ENCODE measurements at regions not wholly inside any gene's neighbourhood (a gene's known extent, or its start where the extent isn't known, plus 50 kb on each side); places are given as distances from the start of the nearest gene placed in this dataset.

DNA sequence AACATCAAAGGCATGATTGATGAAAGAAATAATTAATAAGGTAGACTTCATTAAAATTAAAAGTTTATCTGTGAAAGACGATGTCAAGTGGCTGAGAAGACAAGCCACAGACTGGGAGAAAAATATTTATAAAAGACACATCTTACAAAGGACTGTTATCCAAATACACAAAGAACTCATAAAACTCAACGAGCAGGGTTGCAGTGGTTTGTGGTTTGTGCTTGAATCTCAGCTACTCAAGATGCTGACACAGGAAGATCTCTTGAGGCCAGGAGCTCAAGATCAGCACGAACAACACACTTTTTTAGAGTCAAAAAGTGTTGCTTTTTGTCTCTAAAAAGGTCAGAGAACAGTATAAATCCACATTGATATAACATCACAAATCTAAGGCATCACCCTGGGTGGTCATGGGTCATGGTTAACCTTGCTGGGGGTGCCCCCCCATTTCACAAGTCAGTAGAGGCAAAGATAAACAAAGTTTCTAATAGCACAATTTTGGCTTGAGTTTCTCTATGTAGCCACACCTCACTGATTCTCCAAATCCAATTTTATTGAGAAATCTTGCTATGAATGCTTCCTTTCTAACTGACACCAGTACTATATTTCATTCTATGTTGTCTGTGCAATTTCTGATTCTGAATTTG is 342.9 kb upstream of the RPS23 start:
- TF ChIP-seq, protein P1, sequence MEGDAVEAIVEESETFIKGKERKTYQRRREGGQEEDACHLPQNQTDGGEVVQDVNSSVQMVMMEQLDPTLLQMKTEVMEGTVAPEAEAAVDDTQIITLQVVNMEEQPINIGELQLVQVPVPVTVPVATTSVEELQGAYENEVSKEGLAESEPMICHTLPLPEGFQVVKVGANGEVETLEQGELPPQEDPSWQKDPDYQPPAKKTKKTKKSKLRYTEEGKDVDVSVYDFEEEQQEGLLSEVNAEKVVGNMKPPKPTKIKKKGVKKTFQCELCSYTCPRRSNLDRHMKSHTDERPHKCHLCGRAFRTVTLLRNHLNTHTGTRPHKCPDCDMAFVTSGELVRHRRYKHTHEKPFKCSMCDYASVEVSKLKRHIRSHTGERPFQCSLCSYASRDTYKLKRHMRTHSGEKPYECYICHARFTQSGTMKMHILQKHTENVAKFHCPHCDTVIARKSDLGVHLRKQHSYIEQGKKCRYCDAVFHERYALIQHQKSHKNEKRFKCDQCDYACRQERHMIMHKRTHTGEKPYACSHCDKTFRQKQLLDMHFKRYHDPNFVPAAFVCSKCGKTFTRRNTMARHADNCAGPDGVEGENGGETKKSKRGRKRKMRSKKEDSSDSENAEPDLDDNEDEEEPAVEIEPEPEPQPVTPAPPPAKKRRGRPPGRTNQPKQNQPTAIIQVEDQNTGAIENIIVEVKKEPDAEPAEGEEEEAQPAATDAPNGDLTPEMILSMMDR (IDR thresholded peaks at IDR 0.05) = no peak
- no peak for TF ChIP-seq POLR2A (IDR thresholded peaks at IDR 0.05)
